ENCODE measurements at regions not wholly inside any gene's neighbourhood (a gene's known extent, or its start where the extent isn't known, plus 50 kb on each side); places are given as distances from the start of the nearest gene placed in this dataset.
"Not testable (repeated sequence)": the region's sequence is repeated elsewhere in the genome, so short reads cannot be mapped to it uniquely, and the experiment has no call there.

- TF ChIP-seq, protein P1, sequence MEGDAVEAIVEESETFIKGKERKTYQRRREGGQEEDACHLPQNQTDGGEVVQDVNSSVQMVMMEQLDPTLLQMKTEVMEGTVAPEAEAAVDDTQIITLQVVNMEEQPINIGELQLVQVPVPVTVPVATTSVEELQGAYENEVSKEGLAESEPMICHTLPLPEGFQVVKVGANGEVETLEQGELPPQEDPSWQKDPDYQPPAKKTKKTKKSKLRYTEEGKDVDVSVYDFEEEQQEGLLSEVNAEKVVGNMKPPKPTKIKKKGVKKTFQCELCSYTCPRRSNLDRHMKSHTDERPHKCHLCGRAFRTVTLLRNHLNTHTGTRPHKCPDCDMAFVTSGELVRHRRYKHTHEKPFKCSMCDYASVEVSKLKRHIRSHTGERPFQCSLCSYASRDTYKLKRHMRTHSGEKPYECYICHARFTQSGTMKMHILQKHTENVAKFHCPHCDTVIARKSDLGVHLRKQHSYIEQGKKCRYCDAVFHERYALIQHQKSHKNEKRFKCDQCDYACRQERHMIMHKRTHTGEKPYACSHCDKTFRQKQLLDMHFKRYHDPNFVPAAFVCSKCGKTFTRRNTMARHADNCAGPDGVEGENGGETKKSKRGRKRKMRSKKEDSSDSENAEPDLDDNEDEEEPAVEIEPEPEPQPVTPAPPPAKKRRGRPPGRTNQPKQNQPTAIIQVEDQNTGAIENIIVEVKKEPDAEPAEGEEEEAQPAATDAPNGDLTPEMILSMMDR (IDR thresholded peaks at IDR 0.05; ENCODE audit: low read length), result not testable (repeated sequence)
- not testable (repeated sequence) for TF ChIP-seq EZH2 (IDR thresholded peaks at IDR 0.05; ENCODE audit: borderline replicate concordance, low read length)
These were observed 534.0 kb upstream of the DEFB115 start for GRCh38 chr20:30723511-30723910.
